Choroid plexus epithelial cell (primary cell): ENCODE measurements at regions not wholly inside any gene's neighbourhood (a gene's known extent, or its start where the extent isn't known, plus 50 kb on each side); places are given as distances from the start of the nearest gene placed in this dataset.

ENCODE experiments used
- DNase-seq: peaks from one replicate; pipeline ENCODE4 v3.0.0-alpha.2; 2010; ENCODE audit warnings: low read depth
- H3K4me3 ChIP-seq: 2 replicates; pipeline ENCODE4 v1.5.1; 2011; ENCODE audit warnings: low read depth, mild to moderate bottlenecking, control low read depth, low read length, moderate library complexity
- TF ChIP-seq, protein P1 (sequence below): conservative IDR thresholded peaks from 2 replicates; pipeline ENCODE4 v1.5.1; 2011; ENCODE audit warnings: low read depth, mild to moderate bottlenecking, control low read depth, inconsistent platforms, low read length, moderate library complexity

DNA sequence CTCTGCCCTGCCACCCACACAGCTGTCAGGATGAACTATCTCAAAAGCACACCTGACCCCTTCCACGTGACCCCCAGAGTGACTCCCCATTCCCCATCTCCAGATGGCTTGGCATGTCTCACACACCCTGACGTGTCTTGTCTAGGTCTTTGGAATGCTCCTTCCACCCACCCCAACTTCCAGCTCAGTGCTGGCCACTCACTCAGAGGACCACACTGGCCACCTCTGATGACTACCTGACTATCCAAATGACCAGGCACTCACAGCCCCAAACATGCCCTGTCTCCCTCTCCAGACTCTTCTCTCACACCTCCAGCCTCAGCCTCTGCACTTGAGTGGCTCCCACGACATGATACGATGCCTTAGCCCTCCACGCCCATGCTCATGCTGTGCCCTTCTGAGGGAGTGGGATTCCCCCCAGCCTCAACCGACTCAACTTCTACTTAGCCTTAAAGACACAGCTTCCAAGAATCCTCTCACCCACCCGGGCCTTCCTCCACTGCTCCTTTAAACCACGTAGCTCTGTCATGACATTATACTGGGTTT, 259.4 kb downstream of the BUD13 start:
- H3K4me3 ChIP-seq, result no peak overlapping the region
- DNase-seq, result no peak
- TF ChIP-seq, protein P1, sequence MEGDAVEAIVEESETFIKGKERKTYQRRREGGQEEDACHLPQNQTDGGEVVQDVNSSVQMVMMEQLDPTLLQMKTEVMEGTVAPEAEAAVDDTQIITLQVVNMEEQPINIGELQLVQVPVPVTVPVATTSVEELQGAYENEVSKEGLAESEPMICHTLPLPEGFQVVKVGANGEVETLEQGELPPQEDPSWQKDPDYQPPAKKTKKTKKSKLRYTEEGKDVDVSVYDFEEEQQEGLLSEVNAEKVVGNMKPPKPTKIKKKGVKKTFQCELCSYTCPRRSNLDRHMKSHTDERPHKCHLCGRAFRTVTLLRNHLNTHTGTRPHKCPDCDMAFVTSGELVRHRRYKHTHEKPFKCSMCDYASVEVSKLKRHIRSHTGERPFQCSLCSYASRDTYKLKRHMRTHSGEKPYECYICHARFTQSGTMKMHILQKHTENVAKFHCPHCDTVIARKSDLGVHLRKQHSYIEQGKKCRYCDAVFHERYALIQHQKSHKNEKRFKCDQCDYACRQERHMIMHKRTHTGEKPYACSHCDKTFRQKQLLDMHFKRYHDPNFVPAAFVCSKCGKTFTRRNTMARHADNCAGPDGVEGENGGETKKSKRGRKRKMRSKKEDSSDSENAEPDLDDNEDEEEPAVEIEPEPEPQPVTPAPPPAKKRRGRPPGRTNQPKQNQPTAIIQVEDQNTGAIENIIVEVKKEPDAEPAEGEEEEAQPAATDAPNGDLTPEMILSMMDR, result no peak

DNA sequence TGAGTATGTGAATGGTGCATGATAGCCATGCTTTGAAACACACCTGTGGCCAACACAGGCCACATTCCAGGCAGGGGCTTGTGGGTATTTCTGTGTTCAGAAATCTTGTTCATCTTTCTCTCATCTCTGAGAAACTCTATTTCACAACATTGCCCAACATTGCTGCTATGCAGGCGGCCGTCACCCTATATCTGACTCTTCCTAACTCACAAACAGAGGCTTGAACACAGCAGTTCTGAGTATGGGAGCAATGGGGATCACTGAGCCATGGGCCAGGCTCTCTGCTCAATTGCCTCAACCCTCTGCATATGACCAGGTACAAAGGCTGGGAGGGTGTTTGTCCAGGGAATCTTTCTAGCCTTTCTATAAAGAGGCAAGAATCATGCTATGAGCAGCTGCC, 259.9 kb downstream of the BUD13 start:
- H3K4me3 ChIP-seq, result no peak overlapping the region
- no peak for DNase-seq
- TF ChIP-seq, protein P1, result no peak

DNA sequence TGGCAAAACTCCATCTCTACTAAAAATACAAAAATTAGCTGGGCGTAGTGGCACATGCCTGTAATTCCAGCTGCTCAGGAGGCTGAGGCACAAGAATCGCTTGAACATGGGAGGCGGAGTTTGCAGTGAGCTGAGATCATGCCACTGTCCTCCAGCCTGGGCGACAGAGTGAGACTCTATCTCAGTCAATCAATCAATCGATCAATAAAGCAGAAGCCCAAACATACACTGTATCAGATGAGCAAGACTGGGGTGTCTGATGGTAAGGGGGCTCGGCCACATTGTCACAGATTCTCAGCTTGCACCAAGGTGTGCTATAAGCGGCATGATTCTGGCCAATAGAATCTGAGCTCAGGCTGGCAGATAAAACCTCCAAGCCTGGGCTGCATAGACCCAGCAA, 261.1 kb downstream of the BUD13 start:
- TF ChIP-seq, protein P1, result no peak
- DNase-seq, result no peak
- no peak overlapping the region for H3K4me3 ChIP-seq

DNA sequence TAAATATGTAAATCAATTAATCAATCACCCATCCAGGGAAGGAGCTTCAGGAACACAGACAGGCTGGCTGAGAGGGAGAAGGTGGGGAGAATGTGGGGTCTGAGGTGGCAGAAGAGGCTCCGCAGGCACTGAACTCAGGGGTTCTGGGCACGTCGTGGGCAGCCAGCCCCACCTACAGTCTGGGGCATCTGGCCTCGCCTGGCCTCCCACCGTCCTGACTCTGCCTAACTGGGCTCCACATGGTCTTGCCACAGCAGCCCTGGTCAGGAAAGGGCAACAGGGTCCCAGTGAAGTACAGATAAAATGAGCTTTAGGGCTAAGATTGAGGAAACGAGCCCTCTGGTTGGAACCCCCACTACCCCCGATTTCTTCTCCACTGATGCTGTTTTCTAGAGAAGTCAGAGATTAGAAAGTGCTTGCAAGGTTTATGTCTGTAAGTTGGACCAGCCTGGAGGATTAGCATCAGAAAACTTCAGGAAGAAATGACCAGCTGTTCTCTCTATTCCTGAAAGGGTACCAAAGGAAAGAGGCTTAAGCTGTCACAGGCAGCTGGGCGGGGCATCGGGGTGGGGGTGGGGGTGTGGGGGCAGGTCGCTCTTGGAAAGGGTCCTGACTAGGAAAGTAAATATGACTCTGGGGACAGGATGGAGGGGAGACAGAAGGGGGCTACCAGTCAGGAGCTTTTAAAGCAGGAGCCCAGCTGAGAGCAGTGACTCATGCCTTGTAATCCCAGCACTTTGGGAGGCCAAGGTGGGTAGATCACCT, 261.7 kb downstream of the BUD13 start:
- no peak for DNase-seq
- no peak overlapping the region for H3K4me3 ChIP-seq
- TF ChIP-seq, protein P1, result no peak

DNA sequence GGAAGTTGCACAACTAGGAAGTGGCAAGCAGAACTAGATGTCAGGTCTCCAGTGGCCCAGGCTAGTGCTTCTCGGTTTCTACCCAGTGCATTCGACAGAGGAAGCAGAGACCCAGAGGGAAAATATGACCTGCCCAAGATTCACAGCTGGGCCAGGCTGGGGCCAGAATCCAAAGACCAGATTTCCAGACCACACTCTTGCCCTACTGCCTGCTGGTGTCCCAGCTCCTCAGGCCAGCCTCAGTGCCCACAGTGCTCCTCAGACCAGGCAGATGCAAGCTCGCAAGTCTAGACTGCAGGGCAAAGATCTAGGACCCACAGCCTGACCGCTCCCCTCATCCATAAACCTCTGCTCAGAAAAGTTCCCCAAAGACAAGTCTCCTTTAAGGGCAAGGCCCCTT, 262.6 kb downstream of the BUD13 start:
- no peak overlapping the region for H3K4me3 ChIP-seq
- TF ChIP-seq, protein P1, result no peak
- DNase-seq, result no peak

DNA sequence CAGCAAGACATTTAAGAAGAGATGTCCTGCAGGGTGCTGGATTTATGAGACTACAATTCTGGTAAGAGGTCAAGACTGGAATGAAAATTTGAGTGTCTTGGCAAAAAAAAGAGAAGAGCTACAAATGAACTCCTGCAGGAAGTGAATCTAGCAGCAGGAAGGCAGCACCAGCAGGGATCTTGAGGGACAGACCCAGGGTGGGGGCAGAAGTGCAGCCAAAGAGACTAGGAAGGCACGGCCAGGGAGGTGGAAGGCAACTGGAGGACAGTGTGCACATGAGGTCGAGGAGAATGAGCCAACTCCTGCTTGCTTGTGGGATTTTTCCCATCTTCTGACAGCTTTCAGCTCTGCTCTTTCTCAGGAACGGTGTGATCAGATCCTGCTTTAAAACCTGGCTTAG, 263.2 kb downstream of the BUD13 start:
- no peak overlapping the region for H3K4me3 ChIP-seq
- DNase-seq, result no peak
- TF ChIP-seq, protein P1, result no peak
